WERI-Rb-1 (cell line): ENCODE measurements at regions not wholly inside any gene's neighbourhood (a gene's known extent, or its start where the extent isn't known, plus 50 kb on each side); places are given as distances from the start of the nearest gene placed in this dataset.
A peak's percentile ranks its signal among the peaks of the same experiment; 100 is the strongest.

Experiments
- DNase-seq: peaks from one replicate; pipeline ENCODE4 v3.0.0-alpha.2; 2020
- H3K27ac ChIP-seq: fragments of 250-450 bp; sonication (Bioruptor Pico); 2 replicates; pipeline ENCODE4 v1.5.1; 2020; ENCODE audit warnings: mild to moderate bottlenecking, moderate library complexity
- H3K27me3 ChIP-seq: fragments of 250-450 bp; sonication (Bioruptor Pico); 2 replicates; pipeline ENCODE4 v1.5.1; 2021; ENCODE audit warnings: mild to moderate bottlenecking, low read depth, moderate library complexity; ENCODE audit not compliant: insufficient read depth, severe bottlenecking
- H3K36me3 ChIP-seq: fragments of 250-450 bp; sonication (Bioruptor Pico); 2 replicates; pipeline ENCODE4 v1.5.1; 2020; ENCODE audit warnings: mild to moderate bottlenecking, moderate library complexity
- H3K4me3 ChIP-seq: 2 replicates; pipeline ENCODE4 v1.5.1; 2011; ENCODE audit warnings: low read depth, mild to moderate bottlenecking, control low read depth, low read length
- H3K9me3 ChIP-seq: fragments of 250-450 bp; sonication (Bioruptor Pico); 2 replicates; pipeline ENCODE4 v1.5.1; 2021; ENCODE audit warnings: mild to moderate bottlenecking, moderate library complexity; ENCODE audit not compliant: severe bottlenecking
- CTCF ChIP-seq: IDR thresholded peaks from 2 replicates; pipeline ENCODE4 v1.5.1; 2011; ENCODE audit warnings: low read depth, mild to moderate bottlenecking, control low read depth, inconsistent platforms, low read length

GRCh38 chr1:55703726-55704363 is 488.7 kb upstream of the USP24 start:
- no peak for TF ChIP-seq CTCF
- Histone ChIP-seq H3K9me3 (no peaks in the 10 kb centered on the region), H3K4me3 (no peak overlapping the region), H3K36me3 (no peaks in the 10 kb centered on the region), H3K27ac (no peak overlapping the region), H3K27me3 (peaks cover 5% of the 10 kb centered on the region)
- DNase-seq: no peak

- DNase-seq: peak; percentile 40
- H3K36me3 ChIP-seq: no peaks in the 10 kb centered on the region
- H3K9me3 ChIP-seq: no peaks in the 10 kb centered on the region
- no peak overlapping the region for H3K4me3 ChIP-seq
- H3K27me3 ChIP-seq: peaks cover 8% of the 10 kb centered on the region
- peak; percentile 88 for TF ChIP-seq CTCF
- H3K27ac ChIP-seq: no peak overlapping the region
Observed at GRCh38 chr1:55702064-55702463, 486.9 kb upstream of the USP24 start.

- TF ChIP-seq CTCF: no peak
- no peak for DNase-seq
Observed at GRCh38 chr1:55700359-55701130, 485.4 kb upstream of the USP24 start.

GRCh38 chr1:55699228-55699627 is 484.1 kb upstream of the USP24 start:
- Histone ChIP-seq H3K27ac (no peak overlapping the region), H3K4me3 (no peak overlapping the region), H3K27me3 (peaks cover 8% of the 10 kb centered on the region), H3K9me3 (no peaks in the 10 kb centered on the region), H3K36me3 (no peaks in the 10 kb centered on the region)
- TF ChIP-seq CTCF: no peak
- DNase-seq: no peak

More at GRCh38 chr1:55700359-55701130, 485.4 kb upstream of the USP24 start:
- H3K36me3 ChIP-seq: no peaks in the 10 kb centered on the region
- no peak overlapping the region for H3K27ac ChIP-seq
- no peak overlapping the region for H3K4me3 ChIP-seq
- H3K27me3 ChIP-seq: peaks cover 8% of the 10 kb centered on the region
- H3K9me3 ChIP-seq: no peaks in the 10 kb centered on the region

- Histone ChIP-seq H3K27me3 (peaks cover 8% of the 10 kb centered on the region), H3K36me3 (no peaks in the 10 kb centered on the region), H3K9me3 (no peaks in the 10 kb centered on the region), H3K4me3 (no peak overlapping the region), H3K27ac (no peak overlapping the region)
- no peak for DNase-seq
- TF ChIP-seq CTCF: no peak
Observed at GRCh38 chr1:55697997-55698535, 482.9 kb upstream of the USP24 start.
